Sigmoid colon (tissue), 6 donors: ENCODE measurements at regions not wholly inside any gene's neighbourhood (a gene's known extent, or its start where the extent isn't known, plus 50 kb on each side); places are given as distances from the start of the nearest gene placed in this dataset.

ENCODE experiments used
- DNase-seq: peaks from one replicate; pipeline ENCODE4 v3.0.0-alpha.2; 2019
- H3K27ac ChIP-seq, 4 donors: fragments of 200-600 bp; sonication (generic); one replicate each; pipeline ENCODE4 v1.5.1; 2016 to 2019; ENCODE audit warnings: mild to moderate bottlenecking in 1 of 4
- H3K27me3 ChIP-seq, 3 donors: fragments of 200-600 bp; sonication (generic); one replicate each; pipeline ENCODE4 v1.5.1; 2019; ENCODE audit warnings: mild to moderate bottlenecking in 1 of 3
- H3K36me3 ChIP-seq, 4 donors: fragments of 200-600 bp; sonication (generic); one replicate each; pipeline ENCODE4 v1.5.1; 2016 to 2019
- H3K4me1 ChIP-seq, 4 donors: fragments of 200-600 bp; sonication (generic); one replicate each; pipeline ENCODE4 v1.5.1; 2017 to 2019
- H3K4me3 ChIP-seq, 4 donors: fragments of 200-600 bp; sonication (generic); one replicate each; pipeline ENCODE4 v1.5.1; 2017 to 2019; ENCODE audit warnings: mild to moderate bottlenecking in 2 of 4, moderate library complexity in 1 of 4
- H3K9me3 ChIP-seq, 4 donors: fragments of 200-600 bp in 3 of 4; sonication (generic) in 3 of 4; one replicate each; pipeline versions ENCODE4 v1.5.1 to v1.6.1; 2013 to 2019
- EP300 ChIP-seq, 4 donors: sonication (generic); formaldehyde crosslinking; IDR thresholded peaks; one replicate each; pipeline ENCODE4 v1.6.1; 2017; ENCODE audit warnings: antibody characterized with exemption in 4 of 4
- POLR2A ChIP-seq, 2 donors: fragments of 450-650 bp; IDR thresholded peaks; one replicate each; pipeline ENCODE4 v1.6.1; 2016; ENCODE audit warnings: antibody characterized with exemption in 2 of 2, mild to moderate bottlenecking in 2 of 2, moderate library complexity in 2 of 2
- POLR2AphosphoS5 ChIP-seq, 4 donors: sonication (generic); formaldehyde crosslinking; IDR thresholded peaks; one replicate each; pipeline ENCODE4 v1.6.1; 2017; ENCODE audit warnings: antibody characterized with exemption in 4 of 4
- WGBS, 2 donors: extraction: QIAGEN DNeasy Blood & Tissue Kit; methylation state at CpG; one replicate each; pipeline ENCODE4 v1.1.7; 2013; 5-methylcytosine and 5-hydroxymethylcytosine counted together
- intact Hi-C: fragments of 100-400 bp; cut with DNase I; formaldehyde crosslinking; loops from one replicate; pipeline ENCODE4 v1.15.1; 2023
- TF ChIP-seq, protein P1 (sequence below), 4 experiments: fragments of 450-650 bp in 3 of 4; fragments of 200-600 bp in 1 of 4; IDR thresholded peaks; one replicate each; pipeline ENCODE4 v1.5.1; 2016 to 2019; ENCODE audit warnings: antibody characterized with exemption in 4 of 4, mild to moderate bottlenecking in 3 of 4, moderate library complexity in 2 of 4
- donor health status: healthy with polysubstance abuse.
- donor health status: healthy.

DNA sequence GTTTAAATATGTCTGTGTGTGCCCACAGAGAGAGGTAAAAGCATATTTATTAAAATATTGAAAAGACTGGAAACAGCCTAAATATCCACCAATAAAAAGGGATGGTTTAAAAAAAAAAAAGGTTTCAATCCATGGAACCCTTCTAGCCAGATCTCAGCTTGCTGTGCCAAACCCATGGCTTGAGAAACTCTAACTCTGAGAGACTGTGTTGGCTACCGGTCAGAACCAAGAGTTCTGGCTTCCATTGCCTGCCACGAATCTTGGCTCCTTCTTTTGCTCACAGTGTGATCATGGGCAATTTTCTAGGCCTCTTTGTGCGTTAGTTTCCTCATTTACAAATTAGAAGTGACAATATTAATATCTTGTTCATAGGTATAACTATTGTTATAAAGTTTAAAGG lies 201.3 kb upstream of the IRX3 start:
- no peaks in the 10 kb centered on the region for H3K4me1 ChIP-seq
- WGBS, 2 donors: 77 to 87% methylated on average over 3 of the region's 3 CpGs
- no peak for DNase-seq
- H3K9me3 ChIP-seq: no peaks in the 10 kb centered on the region
- intact Hi-C loops: no loop called here
- H3K27me3 ChIP-seq: no peaks in the 10 kb centered on the region
- TF ChIP-seq, protein P1, sequence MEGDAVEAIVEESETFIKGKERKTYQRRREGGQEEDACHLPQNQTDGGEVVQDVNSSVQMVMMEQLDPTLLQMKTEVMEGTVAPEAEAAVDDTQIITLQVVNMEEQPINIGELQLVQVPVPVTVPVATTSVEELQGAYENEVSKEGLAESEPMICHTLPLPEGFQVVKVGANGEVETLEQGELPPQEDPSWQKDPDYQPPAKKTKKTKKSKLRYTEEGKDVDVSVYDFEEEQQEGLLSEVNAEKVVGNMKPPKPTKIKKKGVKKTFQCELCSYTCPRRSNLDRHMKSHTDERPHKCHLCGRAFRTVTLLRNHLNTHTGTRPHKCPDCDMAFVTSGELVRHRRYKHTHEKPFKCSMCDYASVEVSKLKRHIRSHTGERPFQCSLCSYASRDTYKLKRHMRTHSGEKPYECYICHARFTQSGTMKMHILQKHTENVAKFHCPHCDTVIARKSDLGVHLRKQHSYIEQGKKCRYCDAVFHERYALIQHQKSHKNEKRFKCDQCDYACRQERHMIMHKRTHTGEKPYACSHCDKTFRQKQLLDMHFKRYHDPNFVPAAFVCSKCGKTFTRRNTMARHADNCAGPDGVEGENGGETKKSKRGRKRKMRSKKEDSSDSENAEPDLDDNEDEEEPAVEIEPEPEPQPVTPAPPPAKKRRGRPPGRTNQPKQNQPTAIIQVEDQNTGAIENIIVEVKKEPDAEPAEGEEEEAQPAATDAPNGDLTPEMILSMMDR (IDR thresholded peaks at IDR 0.05): no peak
- no peak for TF ChIP-seq POLR2A (IDR thresholded peaks at IDR 0.05)
- no peak for TF ChIP-seq POLR2AphosphoS5 (IDR thresholded peaks at IDR 0.05)
- TF ChIP-seq EP300 (IDR thresholded peaks at IDR 0.05): no peak
- no peaks in the 10 kb centered on the region for H3K36me3 ChIP-seq
- no peak overlapping the region for H3K4me3 ChIP-seq
- no peak overlapping the region for H3K27ac ChIP-seq

DNA sequence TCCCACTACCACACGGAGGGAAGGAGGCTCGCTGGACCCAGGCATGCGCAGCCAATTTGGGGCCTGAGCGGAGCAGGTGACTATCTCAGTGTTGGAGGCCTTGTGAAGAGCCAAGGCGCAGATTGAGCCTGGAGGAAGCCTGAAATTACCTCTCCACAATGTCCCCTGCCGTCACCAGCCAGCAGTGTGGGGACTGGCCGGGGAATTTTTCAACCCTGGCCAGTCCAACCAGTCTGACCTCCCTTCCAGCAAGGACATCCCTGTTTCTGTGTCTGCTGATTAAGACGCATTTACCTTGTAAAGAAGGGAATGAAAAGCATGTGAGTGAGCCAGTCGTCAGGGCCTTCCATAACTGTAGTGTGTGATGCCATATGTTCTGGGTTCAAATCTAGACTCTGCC lies 198.1 kb upstream of the IRX3 start:
- Histone ChIP-seq H3K27ac (no peak overlapping the region), H3K27me3 (no peaks in the 10 kb centered on the region), H3K4me1 (no peaks in the 10 kb centered on the region), H3K36me3 (no peaks in the 10 kb centered on the region), H3K9me3 (no peaks in the 10 kb centered on the region), H3K4me3 (no peak overlapping the region)
- WGBS, 2 donors: 92 to 94% methylated on average over 9 of the region's 9 CpGs
- no peak for DNase-seq
- TF ChIP-seq POLR2AphosphoS5 (IDR thresholded peaks at IDR 0.05) (no peak), EP300 (IDR thresholded peaks at IDR 0.05) (no peak), POLR2A (IDR thresholded peaks at IDR 0.05) (no peak)
- TF ChIP-seq, protein P1 (IDR thresholded peaks at IDR 0.05): no peak
- intact Hi-C loops: no loop called here

DNA sequence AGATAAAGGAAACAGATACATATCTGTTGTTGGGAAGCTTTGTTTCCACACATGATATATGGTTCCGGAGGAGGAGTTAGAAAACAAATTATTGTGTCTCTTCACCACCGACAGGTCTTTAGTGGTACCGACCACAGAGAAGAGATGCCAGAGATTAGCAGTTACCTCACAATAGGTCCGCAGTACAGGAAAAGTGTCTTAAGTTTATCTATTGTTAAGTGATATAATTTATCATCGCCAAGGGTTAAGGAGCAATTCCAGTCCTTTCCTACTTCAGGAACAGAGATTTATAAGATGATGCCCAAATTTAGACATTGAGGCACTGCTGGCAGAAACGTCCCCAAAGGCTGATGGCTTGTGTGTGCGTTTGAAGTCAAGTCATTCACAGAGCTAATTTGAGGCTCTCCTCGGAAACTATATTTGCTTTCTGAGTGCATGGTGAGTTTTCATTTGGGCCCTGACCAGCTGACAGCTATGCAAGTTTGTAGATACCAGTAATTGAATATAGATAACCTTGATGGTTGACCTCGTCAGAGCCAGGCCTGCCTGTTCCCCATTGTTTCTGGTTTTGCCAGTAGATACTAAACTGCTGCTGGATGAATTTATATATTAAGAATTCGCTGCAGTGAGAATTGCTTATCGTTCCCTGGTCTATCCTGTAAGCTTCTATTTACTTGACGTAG lies 196.4 kb upstream of the IRX3 start:
- Histone ChIP-seq H3K9me3 (no peaks in the 10 kb centered on the region), H3K4me3 (no peak overlapping the region), H3K4me1 (no peaks in the 10 kb centered on the region), H3K36me3 (no peaks in the 10 kb centered on the region), H3K27ac (no peak overlapping the region), H3K27me3 (no peaks in the 10 kb centered on the region)
- intact Hi-C loops: no loop called here
- TF ChIP-seq POLR2AphosphoS5 (IDR thresholded peaks at IDR 0.05): no peak
- TF ChIP-seq, protein P1 (IDR thresholded peaks at IDR 0.05): no peak
- TF ChIP-seq POLR2A (IDR thresholded peaks at IDR 0.05): no peak
- TF ChIP-seq EP300 (IDR thresholded peaks at IDR 0.05): no peak
- WGBS, 2 donors: 65 to 81% methylated on average over 12 of the region's 12 CpGs
- no peak for DNase-seq

DNA sequence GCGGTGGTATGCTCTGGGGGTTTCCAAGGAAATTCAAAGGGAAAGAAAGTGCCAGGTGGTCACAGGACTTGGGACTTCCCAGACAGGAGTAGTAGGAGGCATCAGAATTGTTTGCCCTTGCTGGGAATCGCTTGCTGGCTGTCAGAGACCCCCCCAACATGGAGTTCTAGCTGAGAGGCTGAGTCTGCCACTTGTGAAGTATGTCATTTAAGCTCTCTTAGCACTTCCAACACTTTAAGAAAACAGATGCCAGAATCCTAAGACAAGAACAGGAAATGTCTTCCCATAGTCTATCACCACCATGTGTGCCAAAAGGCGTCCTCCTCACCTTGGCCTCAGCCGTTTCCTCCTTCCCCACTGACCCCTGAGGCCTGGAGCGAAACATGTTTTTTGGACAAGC lies 193.8 kb upstream of the IRX3 start:
- no peaks in the 10 kb centered on the region for H3K36me3 ChIP-seq
- no peaks in the 10 kb centered on the region for H3K27me3 ChIP-seq
- no peak overlapping the region for H3K4me3 ChIP-seq
- no peaks in the 10 kb centered on the region for H3K9me3 ChIP-seq
- 79 to 84% methylated on average over 5 of the region's 5 CpGs for WGBS, 2 donors
- H3K4me1 ChIP-seq: no peaks in the 10 kb centered on the region
- DNase-seq: no peak
- H3K27ac ChIP-seq: no peak overlapping the region
- TF ChIP-seq POLR2AphosphoS5 (IDR thresholded peaks at IDR 0.05) (no peak), EP300 (IDR thresholded peaks at IDR 0.05) (no peak), POLR2A (IDR thresholded peaks at IDR 0.05) (no peak)
- TF ChIP-seq, protein P1 (IDR thresholded peaks at IDR 0.05): no peak
- intact Hi-C loops: no loop called here

DNA sequence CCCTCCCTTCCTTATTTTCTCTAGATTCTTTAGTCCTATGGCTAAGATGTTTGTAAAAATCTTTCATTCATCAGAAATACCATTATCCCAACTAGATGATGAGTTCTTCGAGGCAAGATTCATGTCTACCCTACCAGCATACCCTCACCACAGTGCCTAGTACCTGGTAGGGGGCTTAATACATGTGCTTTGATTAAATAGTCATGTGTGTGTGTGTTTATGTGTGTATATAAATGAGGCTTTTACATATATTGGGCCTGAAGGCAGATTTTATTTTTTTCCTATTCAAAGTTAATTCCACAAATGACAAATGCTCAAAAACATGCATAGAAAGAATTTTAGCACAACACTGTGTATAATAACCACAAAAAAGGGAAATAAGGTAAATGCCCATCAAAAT lies 193.0 kb upstream of the IRX3 start:
- Histone ChIP-seq H3K4me3 (no peak overlapping the region), H3K27me3 (no peaks in the 10 kb centered on the region), H3K4me1 (no peaks in the 10 kb centered on the region), H3K9me3 (no peaks in the 10 kb centered on the region), H3K27ac (no peak overlapping the region), H3K36me3 (no peaks in the 10 kb centered on the region)
- DNase-seq: no peak
- 83% methylated on average over 1 of the region's 1 CpG for WGBS, 2 donors
- intact Hi-C loops: no loop called here
- no peak for TF ChIP-seq POLR2AphosphoS5 (IDR thresholded peaks at IDR 0.05)
- TF ChIP-seq, protein P1 (IDR thresholded peaks at IDR 0.05): no peak
- no peak for TF ChIP-seq EP300 (IDR thresholded peaks at IDR 0.05)
- no peak for TF ChIP-seq POLR2A (IDR thresholded peaks at IDR 0.05)
